ENCODE measurements at regions not wholly inside any gene's neighbourhood (a gene's known extent, or its start where the extent isn't known, plus 50 kb on each side); places are given as distances from the start of the nearest gene placed in this dataset.
"Not testable (repeated sequence)": the region's sequence is repeated elsewhere in the genome, so short reads cannot be mapped to it uniquely, and the experiment has no call there.

GRCh38 chr17:59494757-59495368 is 70.5 kb upstream of the DHX40 start:
- no peak for DNase-seq

GRCh38 chr17:59496178-59496577 is 69.2 kb upstream of the DHX40 start:
- DNase-seq, result no peak

- no peak for DNase-seq
These were observed 66.7 kb upstream of the DHX40 start for GRCh38 chr17:59498530-59499307.

- not testable (repeated sequence) for DNase-seq
These were observed 65.2 kb upstream of the DHX40 start for GRCh38 chr17:59500086-59500655.

GRCh38 chr17:59501690-59502089 is 63.7 kb upstream of the DHX40 start:
- no peak for DNase-seq

- DNase-seq, result no peak
These were observed 62.6 kb upstream of the DHX40 start for GRCh38 chr17:59502800-59503199.

GRCh38 chr17:59503500-59503899 is 61.9 kb upstream of the DHX40 start:
- DNase-seq, result no peak

- no peak for DNase-seq
These were observed 60.6 kb upstream of the DHX40 start for GRCh38 chr17:59504821-59505220.

- DNase-seq, result no peak
These were observed 59.7 kb upstream of the DHX40 start for GRCh38 chr17:59505610-59506276.

GRCh38 chr17:59506894-59507726 is 58.3 kb upstream of the DHX40 start:
- DNase-seq, result no peak

- no peak for DNase-seq
These were observed 56.3 kb upstream of the DHX40 start for GRCh38 chr17:59508999-59509625.

GRCh38 chr17:59510611-59511010 is 54.8 kb upstream of the DHX40 start:
- DNase-seq, result no peak

GRCh38 chr17:59511726-59512125 is 53.7 kb upstream of the DHX40 start:
- DNase-seq, result no peak

- DNase-seq, result no peak
These were observed 52.5 kb upstream of the DHX40 start for GRCh38 chr17:59512844-59513385.

- DNase-seq, result no peak
These were observed 51.2 kb upstream of the DHX40 start for GRCh38 chr17:59513934-59514841.
